ENCODE measurements at regions not wholly inside any gene's neighbourhood (a gene's known extent, or its start where the extent isn't known, plus 50 kb on each side); places are given as distances from the start of the nearest gene placed in this dataset.

- H3K27ac ChIP-seq (ENCODE audit: low read depth in 1 of 2, low read length in 1 of 2) = no peak overlapping the region
- WGBS = 13% methylated on average over 10 of the region's 10 CpGs
- no peak overlapping the region for H3K4me3 ChIP-seq (ENCODE audit: low read length in 2 of 2)
- no peaks in the 10 kb centered on the region for H3K9me3 ChIP-seq (ENCODE audit: control insufficient read depth in 2 of 2, insufficient read depth in 1 of 2, low read length in 1 of 2)
- peak in 2 of 9 donors; percentile 19 to 24 for DNase-seq (ENCODE audit: low read depth in 6 of 9, low spot score in 9 of 9)
- H3K27me3 ChIP-seq (ENCODE audit: control insufficient read depth in 2 of 2, insufficient read depth in 1 of 2, low read length in 1 of 2) = peaks cover 0 to 4% of the 10 kb centered on the region in 2 donors
- no peaks in the 10 kb centered on the region for H3K36me3 ChIP-seq (ENCODE audit: control insufficient read depth in 2 of 2, insufficient read depth in 2 of 2, low read length in 1 of 2)
- H3K4me1 ChIP-seq (ENCODE audit: control insufficient read depth in 2 of 2, insufficient read depth in 2 of 2, low read length in 2 of 2) = peaks cover 10 to 14% of the 10 kb centered on the region in 2 donors
Observed at GRCh38 chr9:38233343-38233742, 159.2 kb upstream of the ALDH1B1 start.

DNA sequence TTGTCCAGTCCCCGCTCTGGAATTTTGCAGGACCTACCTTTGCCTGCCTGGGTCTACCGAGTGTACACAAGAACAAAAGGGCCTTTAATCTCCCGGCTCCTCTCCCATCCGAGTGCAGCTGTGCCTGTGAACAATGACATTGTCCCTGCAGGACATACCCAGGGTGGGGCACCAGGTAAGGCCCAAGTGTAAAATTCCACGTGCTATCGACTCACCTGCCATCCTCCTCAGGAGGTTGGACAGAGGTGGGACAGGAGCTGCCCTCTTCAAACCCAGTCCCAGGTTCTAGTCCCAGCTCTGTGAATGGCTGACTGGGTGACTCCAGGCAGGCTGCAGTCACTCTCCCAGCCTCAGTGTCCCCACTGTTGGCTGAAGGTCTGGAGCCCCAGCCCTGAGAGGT, 159.6 kb upstream of the ALDH1B1 start:
- H3K27me3 ChIP-seq (ENCODE audit: control insufficient read depth in 2 of 2, insufficient read depth in 1 of 2, low read length in 1 of 2) = peaks cover 0 to 4% of the 10 kb centered on the region in 2 donors
- H3K9me3 ChIP-seq (ENCODE audit: control insufficient read depth in 2 of 2, insufficient read depth in 1 of 2, low read length in 1 of 2) = no peaks in the 10 kb centered on the region
- no peaks in the 10 kb centered on the region for H3K36me3 ChIP-seq (ENCODE audit: control insufficient read depth in 2 of 2, insufficient read depth in 2 of 2, low read length in 1 of 2)
- no peak overlapping the region for H3K4me3 ChIP-seq (ENCODE audit: low read length in 2 of 2)
- H3K27ac ChIP-seq (ENCODE audit: low read depth in 1 of 2, low read length in 1 of 2) = no peak overlapping the region
- no peak for DNase-seq (ENCODE audit: low read depth in 6 of 9, low spot score in 9 of 9)
- H3K4me1 ChIP-seq (ENCODE audit: control insufficient read depth in 2 of 2, insufficient read depth in 2 of 2, low read length in 2 of 2) = peaks cover 14 to 19% of the 10 kb centered on the region in 2 donors
- 99% methylated on average over 6 of the region's 6 CpGs for WGBS

- Histone ChIP-seq H3K27ac (ENCODE audit: low read depth in 1 of 2, low read length in 1 of 2) (no peak overlapping the region), H3K27me3 (ENCODE audit: control insufficient read depth in 2 of 2, insufficient read depth in 1 of 2, low read length in 1 of 2) (peaks cover 0 to 4% of the 10 kb centered on the region in 2 donors)
Observed at GRCh38 chr9:38229504-38230155, 160.6 kb upstream of the SHB start.

GRCh38 chr9:38229104-38229500, 160.1 kb upstream of the SHB start:
- Histone ChIP-seq H3K27me3 (ENCODE audit: control insufficient read depth in 2 of 2, insufficient read depth in 1 of 2, low read length in 1 of 2) (peaks cover 0 to 4% of the 10 kb centered on the region in 2 donors), H3K4me3 (ENCODE audit: low read length in 2 of 2) (no peak overlapping the region), H3K4me1 (ENCODE audit: control insufficient read depth in 2 of 2, insufficient read depth in 2 of 2, low read length in 2 of 2) (peaks cover 19 to 32% of the 10 kb centered on the region in 2 donors), H3K36me3 (ENCODE audit: control insufficient read depth in 2 of 2, insufficient read depth in 2 of 2, low read length in 1 of 2) (no peaks in the 10 kb centered on the region), H3K9me3 (ENCODE audit: control insufficient read depth in 2 of 2, insufficient read depth in 1 of 2, low read length in 1 of 2) (no peaks in the 10 kb centered on the region), H3K27ac (ENCODE audit: low read depth in 1 of 2, low read length in 1 of 2) (no peak overlapping the region)
- DNase-seq (ENCODE audit: low read depth in 6 of 9, low spot score in 9 of 9) = no peak
- 96% methylated on average over 5 of the region's 5 CpGs for WGBS

More at GRCh38 chr9:38229504-38230155, 160.6 kb upstream of the SHB start:
- Histone ChIP-seq H3K36me3 (ENCODE audit: control insufficient read depth in 2 of 2, insufficient read depth in 2 of 2, low read length in 1 of 2) (no peaks in the 10 kb centered on the region), H3K4me3 (ENCODE audit: low read length in 2 of 2) (no peak overlapping the region), H3K9me3 (ENCODE audit: control insufficient read depth in 2 of 2, insufficient read depth in 1 of 2, low read length in 1 of 2) (no peaks in the 10 kb centered on the region), H3K4me1 (ENCODE audit: control insufficient read depth in 2 of 2, insufficient read depth in 2 of 2, low read length in 2 of 2) (peaks cover 19 to 32% of the 10 kb centered on the region in 2 donors)
- WGBS = 97% methylated on average over 13 of the region's 13 CpGs
- no peak for DNase-seq (ENCODE audit: low read depth in 6 of 9, low spot score in 9 of 9)

- Histone ChIP-seq H3K4me3 (ENCODE audit: low read length in 2 of 2) (no peak overlapping the region), H3K36me3 (ENCODE audit: control insufficient read depth in 2 of 2, insufficient read depth in 2 of 2, low read length in 1 of 2) (no peaks in the 10 kb centered on the region), H3K27me3 (ENCODE audit: control insufficient read depth in 2 of 2, insufficient read depth in 1 of 2, low read length in 1 of 2) (peaks cover 0 to 4% of the 10 kb centered on the region in 2 donors), H3K9me3 (ENCODE audit: control insufficient read depth in 2 of 2, insufficient read depth in 1 of 2, low read length in 1 of 2) (no peaks in the 10 kb centered on the region), H3K4me1 (ENCODE audit: control insufficient read depth in 2 of 2, insufficient read depth in 2 of 2, low read length in 2 of 2) (peaks cover 18 to 31% of the 10 kb centered on the region in 2 donors), H3K27ac (ENCODE audit: low read depth in 1 of 2, low read length in 1 of 2) (peak overlapping the region in 1 of 2 donors; percentile 14)
- no peak for DNase-seq (ENCODE audit: low read depth in 6 of 9, low spot score in 9 of 9)
- 76% methylated on average over 13 of the region's 13 CpGs for whole genome bisulfite sequencing
Observed at GRCh38 chr9:38228331-38229103, 159.5 kb upstream of the SHB start.

DNA sequence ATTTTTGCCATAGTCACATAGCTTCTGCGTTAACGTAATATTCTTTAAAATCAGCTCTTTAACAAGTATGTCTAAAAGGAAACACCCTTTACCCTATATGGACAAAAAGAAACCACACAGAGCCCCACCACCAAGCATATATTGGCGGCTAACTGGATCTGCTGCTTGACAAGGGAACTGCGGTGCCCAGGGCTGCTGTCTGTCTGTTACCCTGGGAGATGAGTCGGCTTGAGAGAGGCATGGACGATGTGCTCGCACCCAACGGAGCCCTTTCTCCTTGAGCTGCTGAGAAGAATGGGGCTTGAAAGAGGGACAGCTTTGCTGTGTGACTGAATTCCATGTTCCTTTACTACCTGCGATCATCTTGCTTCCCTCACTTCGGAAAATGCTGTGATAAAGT, 158.6 kb upstream of the SHB start:
- Histone ChIP-seq H3K9me3 (ENCODE audit: control insufficient read depth in 2 of 2, insufficient read depth in 1 of 2, low read length in 1 of 2) (no peaks in the 10 kb centered on the region), H3K27me3 (ENCODE audit: control insufficient read depth in 2 of 2, insufficient read depth in 1 of 2, low read length in 1 of 2) (no peaks in the 10 kb centered on the region), H3K4me1 (ENCODE audit: control insufficient read depth in 2 of 2, insufficient read depth in 2 of 2, low read length in 2 of 2) (peaks cover 12 to 24% of the 10 kb centered on the region in 2 donors), H3K36me3 (ENCODE audit: control insufficient read depth in 2 of 2, insufficient read depth in 2 of 2, low read length in 1 of 2) (no peaks in the 10 kb centered on the region), H3K4me3 (ENCODE audit: low read length in 2 of 2) (peak overlapping the region; percentile 52 to 53), H3K27ac (ENCODE audit: low read depth in 1 of 2, low read length in 1 of 2) (peak overlapping the region; percentile 25 to 86)
- peak in 8 of 9 donors; percentile 15 to 70 (median 30) for DNase-seq (ENCODE audit: low read depth in 6 of 9, low spot score in 9 of 9)
- 21% methylated on average over 10 of the region's 10 CpGs for WGBS

- H3K9me3 ChIP-seq (ENCODE audit: control insufficient read depth in 2 of 2, insufficient read depth in 1 of 2, low read length in 1 of 2) = no peaks in the 10 kb centered on the region
- DNase-seq (ENCODE audit: low read depth in 6 of 9, low spot score in 9 of 9) = peak; percentile 85 to 98 (median 94)
- WGBS = 2% methylated on average over 12 of the region's 12 CpGs
- H3K27me3 ChIP-seq (ENCODE audit: control insufficient read depth in 2 of 2, insufficient read depth in 1 of 2, low read length in 1 of 2) = no peaks in the 10 kb centered on the region
- peak overlapping the region; percentile 67 to 86 for H3K27ac ChIP-seq (ENCODE audit: low read depth in 1 of 2, low read length in 1 of 2)
- no peaks in the 10 kb centered on the region for H3K36me3 ChIP-seq (ENCODE audit: control insufficient read depth in 2 of 2, insufficient read depth in 2 of 2, low read length in 1 of 2)
- peaks cover 12 to 24% of the 10 kb centered on the region in 2 donors for H3K4me1 ChIP-seq (ENCODE audit: control insufficient read depth in 2 of 2, insufficient read depth in 2 of 2, low read length in 2 of 2)
- H3K4me3 ChIP-seq (ENCODE audit: low read length in 2 of 2) = peak overlapping the region; percentile 52 to 53
Observed at GRCh38 chr9:38227061-38227540, 158.1 kb upstream of the SHB start.

- Histone ChIP-seq H3K27me3 (ENCODE audit: control insufficient read depth in 2 of 2, insufficient read depth in 1 of 2, low read length in 1 of 2) (no peaks in the 10 kb centered on the region), H3K4me1 (ENCODE audit: control insufficient read depth in 2 of 2, insufficient read depth in 2 of 2, low read length in 2 of 2) (peaks cover 12 to 24% of the 10 kb centered on the region in 2 donors), H3K4me3 (ENCODE audit: low read length in 2 of 2) (peak overlapping the region; percentile 52 to 53), H3K36me3 (ENCODE audit: control insufficient read depth in 2 of 2, insufficient read depth in 2 of 2, low read length in 1 of 2) (no peaks in the 10 kb centered on the region), H3K27ac (ENCODE audit: low read depth in 1 of 2, low read length in 1 of 2) (peak overlapping the region; percentile 68 to 75), H3K9me3 (ENCODE audit: control insufficient read depth in 2 of 2, insufficient read depth in 1 of 2, low read length in 1 of 2) (no peaks in the 10 kb centered on the region)
- WGBS = 23% methylated on average over 11 of the region's 11 CpGs
- peak in 6 of 9 donors; percentile 11 to 69 (median 35) for DNase-seq (ENCODE audit: low read depth in 6 of 9, low spot score in 9 of 9)
Observed at GRCh38 chr9:38226491-38226951, 157.5 kb upstream of the SHB start.

DNA sequence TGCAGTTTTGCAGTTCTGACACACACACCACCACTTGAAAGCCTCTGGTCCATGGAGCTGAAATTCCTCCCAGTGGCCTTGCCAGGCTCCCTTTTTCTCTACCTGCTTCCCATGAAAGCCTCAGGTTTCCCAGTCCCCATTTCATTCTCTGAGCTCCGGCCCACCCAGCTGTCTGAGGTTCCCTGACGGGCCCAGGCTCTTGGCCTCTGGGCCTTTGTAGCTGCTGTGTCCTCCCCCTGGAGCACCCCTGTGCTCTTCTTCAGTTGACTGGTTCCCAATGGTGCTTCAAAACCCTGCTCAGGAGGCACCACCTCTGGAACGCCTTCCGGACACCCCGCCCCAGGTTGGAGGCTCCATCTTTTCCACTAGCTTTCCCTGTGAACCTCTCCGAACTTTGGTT, 155.9 kb upstream of the SHB start:
- Histone ChIP-seq H3K27ac (ENCODE audit: low read depth in 1 of 2, low read length in 1 of 2) (no peak overlapping the region), H3K9me3 (ENCODE audit: control insufficient read depth in 2 of 2, insufficient read depth in 1 of 2, low read length in 1 of 2) (no peaks in the 10 kb centered on the region), H3K27me3 (ENCODE audit: control insufficient read depth in 2 of 2, insufficient read depth in 1 of 2, low read length in 1 of 2) (no peaks in the 10 kb centered on the region), H3K4me1 (ENCODE audit: control insufficient read depth in 2 of 2, insufficient read depth in 2 of 2, low read length in 2 of 2) (peaks cover 12 to 24% of the 10 kb centered on the region in 2 donors), H3K4me3 (ENCODE audit: low read length in 2 of 2) (no peak overlapping the region), H3K36me3 (ENCODE audit: control insufficient read depth in 2 of 2, insufficient read depth in 2 of 2, low read length in 1 of 2) (no peaks in the 10 kb centered on the region)
- DNase-seq (ENCODE audit: low read depth in 6 of 9, low spot score in 9 of 9) = no peak
- 98% methylated on average over 6 of the region's 6 CpGs for WGBS
